Vagina (tissue), 2 donors: ENCODE measurements at regions not wholly inside any gene's neighbourhood (a gene's known extent, or its start where the extent isn't known, plus 50 kb on each side); places are given as distances from the start of the nearest gene placed in this dataset.
"Not testable (repeated sequence)": the region's sequence is repeated elsewhere in the genome, so short reads cannot be mapped to it uniquely, and the experiment has no call there.

Experiments used
- POLR2A ChIP-seq, 2 donors: fragments of 450-650 bp; IDR thresholded peaks; one replicate each; pipeline ENCODE4 v1.6.1; 2017; ENCODE audit warnings: antibody characterized with exemption in 2 of 2, mild to moderate bottlenecking in 2 of 2, moderate library complexity in 2 of 2
- TF ChIP-seq, protein P1 (sequence below), 3 experiments: fragments of 450-650 bp in 2 of 3; fragments of 200-600 bp in 1 of 3; sonication (generic) in 1 of 3; IDR thresholded peaks; one replicate each; pipeline ENCODE4 v1.5.1; 2017 to 2019; ENCODE audit warnings: antibody characterized with exemption in 3 of 3, mild to moderate bottlenecking in 2 of 3, moderate library complexity in 2 of 3

DNA sequence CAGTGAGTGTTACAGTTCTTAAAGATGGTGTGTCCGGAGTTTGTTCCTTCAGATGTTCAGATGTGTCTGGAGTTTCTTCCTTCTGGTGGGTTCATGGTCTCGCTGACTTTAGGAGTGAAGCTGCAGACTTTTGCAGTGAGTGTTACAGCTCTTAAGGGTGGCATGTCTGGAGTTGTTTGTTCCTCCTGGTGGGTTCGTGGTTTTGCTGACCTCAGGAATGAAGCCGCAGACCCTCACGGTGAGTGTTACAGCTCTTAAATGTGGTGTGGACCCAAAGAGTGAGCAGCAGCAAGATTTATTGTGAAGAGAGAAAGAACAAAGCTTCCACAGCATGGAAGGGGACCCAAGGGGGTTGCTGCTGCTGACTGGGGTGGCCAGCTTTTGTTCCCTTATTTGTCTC lies 159.6 kb downstream of the POLR1F start:
- TF ChIP-seq, protein P1, sequence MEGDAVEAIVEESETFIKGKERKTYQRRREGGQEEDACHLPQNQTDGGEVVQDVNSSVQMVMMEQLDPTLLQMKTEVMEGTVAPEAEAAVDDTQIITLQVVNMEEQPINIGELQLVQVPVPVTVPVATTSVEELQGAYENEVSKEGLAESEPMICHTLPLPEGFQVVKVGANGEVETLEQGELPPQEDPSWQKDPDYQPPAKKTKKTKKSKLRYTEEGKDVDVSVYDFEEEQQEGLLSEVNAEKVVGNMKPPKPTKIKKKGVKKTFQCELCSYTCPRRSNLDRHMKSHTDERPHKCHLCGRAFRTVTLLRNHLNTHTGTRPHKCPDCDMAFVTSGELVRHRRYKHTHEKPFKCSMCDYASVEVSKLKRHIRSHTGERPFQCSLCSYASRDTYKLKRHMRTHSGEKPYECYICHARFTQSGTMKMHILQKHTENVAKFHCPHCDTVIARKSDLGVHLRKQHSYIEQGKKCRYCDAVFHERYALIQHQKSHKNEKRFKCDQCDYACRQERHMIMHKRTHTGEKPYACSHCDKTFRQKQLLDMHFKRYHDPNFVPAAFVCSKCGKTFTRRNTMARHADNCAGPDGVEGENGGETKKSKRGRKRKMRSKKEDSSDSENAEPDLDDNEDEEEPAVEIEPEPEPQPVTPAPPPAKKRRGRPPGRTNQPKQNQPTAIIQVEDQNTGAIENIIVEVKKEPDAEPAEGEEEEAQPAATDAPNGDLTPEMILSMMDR (IDR thresholded peaks at IDR 0.05): not testable (repeated sequence)
- TF ChIP-seq POLR2A (IDR thresholded peaks at IDR 0.05): not testable (repeated sequence)
